Trophoblast cell (in vitro differentiated cells and primary cell): ENCODE measurements at regions not wholly inside any gene's neighbourhood (a gene's known extent, or its start where the extent isn't known, plus 50 kb on each side); places are given as distances from the start of the nearest gene placed in this dataset.

Source experiments
- DNase-seq, 2 donors: peaks; one replicate each; pipeline ENCODE4 v3.0.0-alpha.2; 2016
- H2AFZ ChIP-seq: 2 replicates; pipeline ENCODE4 v1.6.1; 2013; ENCODE audit warnings: low read length, moderate library complexity, mild to moderate bottlenecking; ENCODE audit not compliant: insufficient read depth, poor library complexity
- H2AK5ac ChIP-seq: 2 replicates; pipeline ENCODE4 v1.6.1; 2013; ENCODE audit warnings: mild to moderate bottlenecking, low read length
- H2BK120ac ChIP-seq: 2 replicates; pipeline ENCODE4 v1.6.1; 2013; ENCODE audit warnings: low read length, mild to moderate bottlenecking, moderate library complexity; ENCODE audit not compliant: insufficient read depth, poor library complexity
- H2BK12ac ChIP-seq: 2 replicates; pipeline ENCODE4 v1.6.1; 2013; ENCODE audit warnings: mild to moderate bottlenecking, low read length, moderate library complexity
- H2BK5ac ChIP-seq: 2 replicates; pipeline ENCODE4 v1.6.1; 2013; ENCODE audit warnings: low read length, low read depth, moderate library complexity, mild to moderate bottlenecking; ENCODE audit not compliant: poor library complexity
- H3K14ac ChIP-seq: 2 replicates; pipeline ENCODE4 v1.6.1; 2013; ENCODE audit warnings: mild to moderate bottlenecking, low read length
- H3K18ac ChIP-seq: 2 replicates; pipeline ENCODE4 v1.6.1; 2013; ENCODE audit warnings: mild to moderate bottlenecking, low read length
- H3K23ac ChIP-seq: 2 replicates; pipeline ENCODE4 v1.6.1; 2013; ENCODE audit warnings: low read length
- H3K27ac ChIP-seq: 2 replicates; pipeline ENCODE4 v1.5.1; 2013; ENCODE audit warnings: low read depth, mild to moderate bottlenecking, inconsistent platforms, low read length, moderate library complexity
- H3K27me3 ChIP-seq: 2 replicates; pipeline ENCODE4 v1.6.1; 2013; ENCODE audit warnings: inconsistent platforms, mild to moderate bottlenecking, low read length, moderate library complexity; ENCODE audit not compliant: insufficient read depth
- H3K36me3 ChIP-seq, 2 experiments: 1 replicate in 1 of 2; 2 replicates in 1 of 2; pipeline ENCODE4 v1.6.1; 2013; ENCODE audit warnings: low read length in 2 of 2, mild to moderate bottlenecking in 2 of 2, moderate library complexity in 1 of 2; ENCODE audit not compliant: insufficient read depth in 2 of 2, control insufficient read depth in 1 of 2
- H3K4ac ChIP-seq: 2 replicates; pipeline ENCODE4 v1.6.1; 2013; ENCODE audit warnings: low read depth, mild to moderate bottlenecking, low read length, moderate library complexity
- H3K4me1 ChIP-seq, 2 experiments: 1 replicate in 1 of 2; 2 replicates in 1 of 2; pipeline ENCODE4 v1.6.1; 2013; ENCODE audit warnings: low read length in 2 of 2, mild to moderate bottlenecking in 2 of 2, moderate library complexity in 1 of 2; ENCODE audit not compliant: insufficient read depth in 2 of 2, control insufficient read depth in 1 of 2
- H3K4me2 ChIP-seq: 2 replicates; pipeline ENCODE4 v1.6.1; 2013; ENCODE audit warnings: inconsistent platforms, mild to moderate bottlenecking, low read length, moderate library complexity
- H3K4me3 ChIP-seq: 2 replicates; pipeline ENCODE4 v1.5.1; 2013; ENCODE audit warnings: mild to moderate bottlenecking, low read depth, low read length, inconsistent platforms
- H3K79me1 ChIP-seq: one replicate; pipeline ENCODE4 v1.6.1; 2013; ENCODE audit warnings: low read length
- H3K79me2 ChIP-seq: 2 replicates; pipeline ENCODE4 v1.6.1; 2013; ENCODE audit warnings: low read length, mild to moderate bottlenecking; ENCODE audit not compliant: control insufficient read depth, insufficient read depth, poor library complexity
- H3K9ac ChIP-seq: 2 replicates; pipeline ENCODE4 v1.6.1; 2013; ENCODE audit warnings: mild to moderate bottlenecking, low read length
- H3K9me3 ChIP-seq: 2 replicates; pipeline ENCODE4 v1.6.1; 2013; ENCODE audit warnings: low read depth, mild to moderate bottlenecking, control low read depth, inconsistent platforms, low read length; ENCODE audit not compliant: insufficient read depth
- H4K12ac ChIP-seq: 2 replicates; pipeline ENCODE4 v1.6.1; 2013; ENCODE audit warnings: low read depth, mild to moderate bottlenecking, low read length, moderate library complexity
- H4K8ac ChIP-seq: 2 replicates; pipeline ENCODE4 v1.6.1; 2013; ENCODE audit warnings: low read depth, mild to moderate bottlenecking, low read length, moderate library complexity
- H4K91ac ChIP-seq: one replicate; pipeline ENCODE4 v1.6.1; 2013; ENCODE audit warnings: low read depth, mild to moderate bottlenecking, low read length, moderate library complexity
- WGBS: extraction: QIAGEN DNeasy Blood & Tissue Kit; methylation state at CpG from one replicate; pipeline ENCODE4 v1.1.7; 2013; ENCODE audit warnings: missing lambda C conversion rate; ENCODE audit not compliant: insufficient read length, insufficient coverage; ENCODE audit errors: extremely low coverage; 5-methylcytosine and 5-hydroxymethylcytosine counted together

GRCh38 chr11:107247167-107247861, 210.3 kb downstream of the CWF19L2 start:
- Histone ChIP-seq H3K9me3 (no peaks in the 10 kb centered on the region), H4K12ac (no peak overlapping the region), H3K79me1 (no peaks in the 10 kb centered on the region), H3K4me2 (no peak overlapping the region), H3K79me2 (no peaks in the 10 kb centered on the region), H3K27ac (no peak overlapping the region), H2BK12ac (no peak overlapping the region), H2AK5ac (no peak overlapping the region), H3K36me3 (no peaks in the 10 kb centered on the region), H3K27me3 (no peaks in the 10 kb centered on the region), H2AFZ (no peak overlapping the region), H2BK120ac (no peak overlapping the region), H3K23ac (peak overlapping the region; percentile 80), H3K18ac (no peak overlapping the region), H3K4ac (no peak overlapping the region), H4K91ac (no peak overlapping the region), H4K8ac (no peak overlapping the region), H3K4me3 (no peak overlapping the region), H2BK5ac (no peak overlapping the region), H3K14ac (no peak overlapping the region), H3K4me1 (no peaks in the 10 kb centered on the region), H3K9ac (no peak overlapping the region)
- no CpG with 5 or more reads among the region's 4 CpGs for WGBS
- DNase-seq, result no peak

- Histone ChIP-seq H3K4me3 (no peak overlapping the region), H3K9me3 (no peaks in the 10 kb centered on the region), H3K79me1 (no peaks in the 10 kb centered on the region), H3K23ac (no peak overlapping the region), H2BK5ac (no peak overlapping the region), H3K27ac (no peak overlapping the region), H2BK12ac (no peak overlapping the region), H3K18ac (no peak overlapping the region), H3K4me1 (no peaks in the 10 kb centered on the region), H2AFZ (no peak overlapping the region), H3K27me3 (no peaks in the 10 kb centered on the region), H3K14ac (no peak overlapping the region), H2BK120ac (no peak overlapping the region), H4K8ac (no peak overlapping the region), H2AK5ac (no peak overlapping the region), H3K36me3 (no peaks in the 10 kb centered on the region), H3K79me2 (no peaks in the 10 kb centered on the region), H4K91ac (no peak overlapping the region), H4K12ac (no peak overlapping the region), H3K4me2 (no peak overlapping the region), H3K9ac (no peak overlapping the region), H3K4ac (no peak overlapping the region)
- no CpG with 5 or more reads among the region's 1 CpG for WGBS
- DNase-seq, result no peak
These were observed 213.7 kb downstream of the CWF19L2 start for GRCh38 chr11:107243929-107244328.

- no peak overlapping the region for H2BK120ac ChIP-seq
- no peak overlapping the region for H3K9ac ChIP-seq
- H2BK12ac ChIP-seq, result no peak overlapping the region
- H2AFZ ChIP-seq, result no peak overlapping the region
- H3K36me3 ChIP-seq, result no peaks in the 10 kb centered on the region
- no peak overlapping the region for H3K18ac ChIP-seq
- no peaks in the 10 kb centered on the region for H3K9me3 ChIP-seq
- no peak overlapping the region for H4K91ac ChIP-seq
- H3K14ac ChIP-seq, result no peak overlapping the region
- no peaks in the 10 kb centered on the region for H3K4me1 ChIP-seq
- H3K27ac ChIP-seq, result no peak overlapping the region
- H2AK5ac ChIP-seq, result no peak overlapping the region
- no peak overlapping the region for H4K12ac ChIP-seq
- H3K27me3 ChIP-seq, result no peaks in the 10 kb centered on the region
- no peak overlapping the region for H3K4me3 ChIP-seq
- no peak overlapping the region for H2BK5ac ChIP-seq
- no peak overlapping the region for H3K23ac ChIP-seq
- no peak overlapping the region for H4K8ac ChIP-seq
- H3K4ac ChIP-seq, result no peak overlapping the region
- no peaks in the 10 kb centered on the region for H3K79me1 ChIP-seq
- no peak for DNase-seq
- no peak overlapping the region for H3K4me2 ChIP-seq
- H3K79me2 ChIP-seq, result no peaks in the 10 kb centered on the region
These were observed 214.2 kb upstream of the GUCY1A2 start for GRCh38 chr11:107232451-107232850.

- Histone ChIP-seq H3K4ac (no peak overlapping the region), H2BK12ac (no peak overlapping the region)
These were observed 206.6 kb upstream of the GUCY1A2 start for GRCh38 chr11:107224836-107225235.

More at GRCh38 chr11:107224836-107225235, 206.6 kb upstream of the GUCY1A2 start:
- Histone ChIP-seq H2BK5ac (no peak overlapping the region), H3K36me3 (no peaks in the 10 kb centered on the region), H2BK120ac (no peak overlapping the region), H3K23ac (no peak overlapping the region), H4K91ac (no peak overlapping the region), H3K4me1 (no peaks in the 10 kb centered on the region), H3K9me3 (no peaks in the 10 kb centered on the region), H2AK5ac (no peak overlapping the region), H3K18ac (no peak overlapping the region), H3K27me3 (no peaks in the 10 kb centered on the region), H2AFZ (no peak overlapping the region), H3K79me1 (no peaks in the 10 kb centered on the region), H4K8ac (no peak overlapping the region), H4K12ac (no peak overlapping the region), H3K4me2 (no peak overlapping the region), H3K27ac (no peak overlapping the region), H3K79me2 (no peaks in the 10 kb centered on the region), H3K4me3 (no peak overlapping the region), H3K9ac (no peak overlapping the region), H3K14ac (no peak overlapping the region)
- DNase-seq, result no peak
